ENCODE measurements at regions not wholly inside any gene's neighbourhood (a gene's known extent, or its start where the extent isn't known, plus 50 kb on each side); places are given as distances from the start of the nearest gene placed in this dataset.

DNA sequence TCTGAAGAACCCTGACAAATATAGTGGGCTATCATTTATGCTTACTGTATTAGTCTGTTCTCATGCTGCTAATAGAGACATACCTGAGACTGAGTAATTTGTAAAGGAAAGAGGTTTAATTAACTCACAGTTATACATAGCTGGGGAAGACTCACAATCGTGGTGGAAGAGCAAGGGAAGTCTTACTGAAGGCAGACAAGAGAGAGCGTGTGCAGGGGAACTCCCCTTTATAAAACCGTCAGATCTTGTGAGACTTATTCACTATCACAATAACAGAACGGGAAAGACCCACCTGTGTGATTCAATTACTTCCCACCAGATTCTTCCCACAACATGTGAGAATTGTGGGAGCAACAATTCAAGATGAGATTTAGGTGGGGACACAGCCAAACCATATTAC, 526.8 kb upstream of the GOT2 start:
- no peaks in the 10 kb centered on the region for H3K79me2 ChIP-seq (ENCODE audit: low read length)
- no peak overlapping the region for H3K4me3 ChIP-seq (ENCODE audit: low read length)
- no peak overlapping the region for H3K9ac ChIP-seq (ENCODE audit: low read length)
- H3K4me2 ChIP-seq (ENCODE audit: low read depth, low read length), result no peak overlapping the region
- no peaks in the 10 kb centered on the region for H3K9me3 ChIP-seq (replicated peaks; ENCODE audit: insufficient read depth, low read length)
- H3K4me1 ChIP-seq (ENCODE audit: low read length), result no peaks in the 10 kb centered on the region
- no peaks in the 10 kb centered on the region for H3K9me2 ChIP-seq (replicated peaks; ENCODE audit: insufficient read depth, low read length)
- no peak overlapping the region for H2AFZ ChIP-seq (ENCODE audit: low read length)
- TF ChIP-seq EZH2 (optimal IDR thresholded peaks at IDR 0.05; ENCODE audit: low read depth, low read length) (no peak), EZH2phosphoT487 (IDR thresholded peaks at IDR 0.05; ENCODE audit: low read length) (no peak)
- TF ChIP-seq, protein P1, sequence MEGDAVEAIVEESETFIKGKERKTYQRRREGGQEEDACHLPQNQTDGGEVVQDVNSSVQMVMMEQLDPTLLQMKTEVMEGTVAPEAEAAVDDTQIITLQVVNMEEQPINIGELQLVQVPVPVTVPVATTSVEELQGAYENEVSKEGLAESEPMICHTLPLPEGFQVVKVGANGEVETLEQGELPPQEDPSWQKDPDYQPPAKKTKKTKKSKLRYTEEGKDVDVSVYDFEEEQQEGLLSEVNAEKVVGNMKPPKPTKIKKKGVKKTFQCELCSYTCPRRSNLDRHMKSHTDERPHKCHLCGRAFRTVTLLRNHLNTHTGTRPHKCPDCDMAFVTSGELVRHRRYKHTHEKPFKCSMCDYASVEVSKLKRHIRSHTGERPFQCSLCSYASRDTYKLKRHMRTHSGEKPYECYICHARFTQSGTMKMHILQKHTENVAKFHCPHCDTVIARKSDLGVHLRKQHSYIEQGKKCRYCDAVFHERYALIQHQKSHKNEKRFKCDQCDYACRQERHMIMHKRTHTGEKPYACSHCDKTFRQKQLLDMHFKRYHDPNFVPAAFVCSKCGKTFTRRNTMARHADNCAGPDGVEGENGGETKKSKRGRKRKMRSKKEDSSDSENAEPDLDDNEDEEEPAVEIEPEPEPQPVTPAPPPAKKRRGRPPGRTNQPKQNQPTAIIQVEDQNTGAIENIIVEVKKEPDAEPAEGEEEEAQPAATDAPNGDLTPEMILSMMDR (IDR thresholded peaks at IDR 0.05; ENCODE audit: low read length), result no peak
- DNase-seq, result no peak
- H3F3A ChIP-seq (ENCODE audit: insufficient read depth, low read length), result no peaks in the 10 kb centered on the region
- no peaks in the 10 kb centered on the region for H4K20me1 ChIP-seq (ENCODE audit: insufficient read depth, low read length)
- no peak overlapping the region for H3K27ac ChIP-seq (ENCODE audit: low read length)
- H3K27me3 ChIP-seq (replicated peaks; ENCODE audit: insufficient read depth, low read length), result no peaks in the 10 kb centered on the region
- no peaks in the 10 kb centered on the region for H3K36me3 ChIP-seq (replicated peaks; ENCODE audit: insufficient read depth, low read length)

- H3K9me3 ChIP-seq (replicated peaks; ENCODE audit: insufficient read depth, low read length), result no peaks in the 10 kb centered on the region
- H3K9ac ChIP-seq (ENCODE audit: low read length), result no peak overlapping the region
- no peak overlapping the region for H3K27ac ChIP-seq (ENCODE audit: low read length)
- H3K4me3 ChIP-seq (ENCODE audit: low read length), result no peak overlapping the region
- no peak overlapping the region for H3K4me2 ChIP-seq (ENCODE audit: low read depth, low read length)
- no peaks in the 10 kb centered on the region for H3K79me2 ChIP-seq (ENCODE audit: low read length)
- H3F3A ChIP-seq (ENCODE audit: insufficient read depth, low read length), result no peaks in the 10 kb centered on the region
- H2AFZ ChIP-seq (ENCODE audit: low read length), result no peak overlapping the region
- no peaks in the 10 kb centered on the region for H3K36me3 ChIP-seq (replicated peaks; ENCODE audit: insufficient read depth, low read length)
- no peaks in the 10 kb centered on the region for H3K4me1 ChIP-seq (ENCODE audit: low read length)
- H3K9me2 ChIP-seq (replicated peaks; ENCODE audit: insufficient read depth, low read length), result no peaks in the 10 kb centered on the region
- no peaks in the 10 kb centered on the region for H4K20me1 ChIP-seq (ENCODE audit: insufficient read depth, low read length)
- TF ChIP-seq, protein P1 (IDR thresholded peaks at IDR 0.05; ENCODE audit: low read length), result no peak
- TF ChIP-seq EZH2phosphoT487 (IDR thresholded peaks at IDR 0.05; ENCODE audit: low read length), result no peak
- no peak for TF ChIP-seq EZH2 (optimal IDR thresholded peaks at IDR 0.05; ENCODE audit: low read depth, low read length)
- no peak for DNase-seq
- no peaks in the 10 kb centered on the region for H3K27me3 ChIP-seq (replicated peaks; ENCODE audit: insufficient read depth, low read length)
Observed at GRCh38 chr16:59259950-59260319, 525.8 kb upstream of the GOT2 start.

DNA sequence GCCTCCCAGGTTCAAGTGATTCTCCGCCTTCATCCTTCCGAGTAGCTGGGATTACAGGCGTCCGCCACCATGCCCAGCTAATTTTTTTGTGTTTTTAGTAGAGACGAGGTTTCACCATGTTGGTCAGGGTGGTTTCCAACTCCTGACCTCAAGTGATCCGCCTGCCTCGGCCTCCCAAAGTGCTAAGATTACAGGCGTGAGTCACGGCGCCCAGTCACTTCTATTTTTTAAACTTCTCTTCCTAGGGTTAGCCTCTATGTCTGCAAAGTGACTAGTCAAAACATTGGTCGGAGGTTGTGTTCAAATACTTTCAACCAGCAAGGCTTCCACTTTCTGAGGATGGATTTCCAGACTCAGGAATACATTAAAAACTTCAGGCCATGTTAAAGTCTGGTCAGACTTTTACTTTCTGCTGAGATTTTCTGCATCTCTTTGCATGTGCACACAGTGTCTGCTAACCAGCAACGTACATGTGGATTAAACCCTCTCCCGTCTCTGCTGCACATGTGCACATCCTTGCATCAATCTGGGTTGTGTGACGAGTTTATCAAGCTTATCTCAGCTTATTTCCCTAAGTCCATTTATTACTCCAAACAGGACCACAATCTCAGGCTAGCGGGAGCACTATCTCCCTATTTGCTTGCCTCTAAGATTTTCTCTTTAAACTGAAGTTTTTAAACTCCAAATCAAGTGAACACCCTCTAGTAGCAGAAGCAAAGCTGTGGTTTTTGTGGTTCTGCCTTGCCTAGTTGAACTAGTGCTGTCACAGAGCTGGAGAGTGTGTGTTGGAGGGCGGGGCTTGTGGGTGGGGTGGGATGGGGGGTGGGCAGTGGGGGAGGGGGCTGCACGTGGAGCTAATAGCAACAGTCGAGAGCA, 525.2 kb upstream of the GOT2 start:
- Histone ChIP-seq H3K79me2 (ENCODE audit: low read length) (no peaks in the 10 kb centered on the region), H3K9me2 (replicated peaks; ENCODE audit: insufficient read depth, low read length) (no peaks in the 10 kb centered on the region), H3F3A (ENCODE audit: insufficient read depth, low read length) (no peaks in the 10 kb centered on the region), H2AFZ (ENCODE audit: low read length) (no peak overlapping the region), H3K36me3 (replicated peaks; ENCODE audit: insufficient read depth, low read length) (no peaks in the 10 kb centered on the region), H3K4me1 (ENCODE audit: low read length) (no peaks in the 10 kb centered on the region), H4K20me1 (ENCODE audit: insufficient read depth, low read length) (no peaks in the 10 kb centered on the region), H3K27me3 (replicated peaks; ENCODE audit: insufficient read depth, low read length) (no peaks in the 10 kb centered on the region), H3K4me2 (ENCODE audit: low read depth, low read length) (no peak overlapping the region), H3K4me3 (ENCODE audit: low read length) (no peak overlapping the region), H3K9me3 (replicated peaks; ENCODE audit: insufficient read depth, low read length) (no peaks in the 10 kb centered on the region), H3K27ac (ENCODE audit: low read length) (no peak overlapping the region), H3K9ac (ENCODE audit: low read length) (no peak overlapping the region)
- TF ChIP-seq, protein P1 (IDR thresholded peaks at IDR 0.05; ENCODE audit: low read length), result no peak
- TF ChIP-seq EZH2 (optimal IDR thresholded peaks at IDR 0.05; ENCODE audit: low read depth, low read length) (no peak), EZH2phosphoT487 (IDR thresholded peaks at IDR 0.05; ENCODE audit: low read length) (no peak)
- no peak for DNase-seq
